Activated CD4-positive, alpha-beta T cell treated with anti-CD3 and anti-CD28 coated beads for 1 hour (primary cell): ENCODE measurements at regions not wholly inside any gene's neighbourhood (a gene's known extent, or its start where the extent isn't known, plus 50 kb on each side); places are given as distances from the start of the nearest gene placed in this dataset.
"Not testable (repeated sequence)": the region's sequence is repeated elsewhere in the genome, so short reads cannot be mapped to it uniquely, and the experiment has no call there.

Experiments used
- DNase-seq: peaks from one replicate; pipeline ENCODE4 v3.0.0-alpha.2; 2020

DNA sequence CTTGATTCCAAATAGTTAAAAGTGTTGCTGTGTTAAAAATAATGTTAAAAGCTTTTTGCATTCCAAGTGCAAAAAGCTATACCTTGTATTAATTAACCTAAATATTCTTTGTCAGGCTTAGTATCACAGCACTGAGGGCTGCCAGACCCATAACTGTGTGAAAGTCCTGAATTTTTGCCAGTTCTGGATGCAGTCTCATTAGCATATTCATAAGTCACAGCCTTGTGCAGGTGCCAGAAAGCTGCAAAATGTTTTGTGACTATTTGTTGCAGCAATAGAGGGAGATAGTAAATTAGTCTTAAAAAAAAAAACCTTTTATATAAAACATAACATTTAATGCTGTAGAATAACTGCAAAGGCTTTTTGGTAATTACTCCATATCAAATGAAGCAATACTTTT is 56.6 kb downstream of the SLITRK1 start:
- no peak for DNase-seq

DNA sequence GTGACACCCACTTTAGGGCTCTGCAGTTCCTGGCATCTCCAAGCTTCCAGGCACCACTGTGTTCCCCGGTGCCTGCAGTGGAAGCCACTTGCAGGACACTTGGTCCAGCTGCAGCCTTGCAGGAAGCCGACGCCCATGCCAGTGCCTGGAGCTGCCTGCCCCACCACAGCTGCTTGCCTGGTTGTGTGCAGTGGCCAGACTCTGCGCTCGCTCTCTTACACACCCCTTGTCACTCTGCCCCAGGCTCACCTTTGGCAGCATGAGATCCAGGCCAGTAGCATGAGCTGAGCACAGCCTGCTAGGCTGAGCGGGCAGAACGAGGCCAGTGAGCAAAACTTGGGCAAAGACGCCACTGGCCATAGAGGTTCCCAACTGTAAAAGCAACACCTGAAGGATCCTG is 57.7 kb downstream of the SLITRK1 start:
- no peak for DNase-seq

DNA sequence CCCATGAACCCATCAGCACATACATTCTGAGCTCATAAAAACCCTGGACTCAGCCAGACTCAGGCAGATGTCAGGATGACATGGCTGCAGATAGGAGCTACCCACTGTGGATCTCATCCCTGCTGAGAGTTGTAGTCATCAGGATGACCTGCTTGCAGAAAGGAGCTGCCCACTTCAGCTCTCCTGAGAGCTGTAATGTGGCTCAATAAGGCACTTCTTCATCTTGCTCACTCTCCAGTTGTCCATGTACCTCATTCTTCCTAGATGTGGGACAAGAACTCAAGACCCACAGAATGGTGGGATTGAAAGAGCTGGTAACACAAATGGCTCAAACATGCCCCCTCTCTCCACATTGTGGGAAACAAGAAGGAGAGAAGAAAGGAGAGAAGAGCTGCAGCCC is 58.2 kb downstream of the SLITRK1 start:
- no peak for DNase-seq

DNA sequence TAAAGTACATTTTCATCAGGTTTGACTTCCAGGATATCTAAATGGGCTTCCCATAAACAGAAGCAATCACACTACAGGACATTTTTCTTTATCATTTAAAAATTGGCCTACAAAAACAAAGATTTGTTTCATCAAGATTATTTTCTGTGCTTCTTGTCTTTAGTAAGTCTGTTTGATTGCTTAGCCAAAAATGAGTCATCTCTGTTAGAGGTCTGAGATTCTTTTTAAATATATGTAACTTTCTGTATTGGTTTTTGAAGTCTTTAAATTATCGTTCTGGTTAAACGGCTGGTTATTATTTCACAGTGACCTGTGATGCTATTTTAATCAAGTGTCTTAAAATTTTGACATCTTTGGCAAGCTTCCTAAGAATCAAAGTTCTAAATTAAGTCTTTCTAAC is 62.7 kb downstream of the SLITRK1 start:
- no peak for DNase-seq

DNA sequence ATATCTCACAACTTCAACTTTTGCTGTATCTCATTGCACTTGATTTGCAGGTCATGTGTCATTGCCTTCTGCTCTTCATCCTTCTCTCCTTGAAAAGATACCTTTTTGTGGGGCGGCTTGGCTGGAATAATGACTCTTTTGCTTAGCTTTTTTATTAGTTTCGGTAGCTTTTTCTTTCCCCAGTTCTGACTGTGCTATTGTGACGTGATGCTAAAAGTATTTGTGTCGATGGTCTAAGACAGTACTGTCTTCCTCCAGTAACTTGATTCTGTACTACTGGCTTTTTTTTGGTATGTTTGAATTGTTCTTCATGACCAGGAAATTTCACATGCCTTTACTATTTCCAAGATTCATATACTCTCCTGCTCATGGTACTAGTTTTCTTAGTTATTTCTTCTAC is 63.1 kb downstream of the SLITRK1 start:
- DNase-seq, result no peak

DNA sequence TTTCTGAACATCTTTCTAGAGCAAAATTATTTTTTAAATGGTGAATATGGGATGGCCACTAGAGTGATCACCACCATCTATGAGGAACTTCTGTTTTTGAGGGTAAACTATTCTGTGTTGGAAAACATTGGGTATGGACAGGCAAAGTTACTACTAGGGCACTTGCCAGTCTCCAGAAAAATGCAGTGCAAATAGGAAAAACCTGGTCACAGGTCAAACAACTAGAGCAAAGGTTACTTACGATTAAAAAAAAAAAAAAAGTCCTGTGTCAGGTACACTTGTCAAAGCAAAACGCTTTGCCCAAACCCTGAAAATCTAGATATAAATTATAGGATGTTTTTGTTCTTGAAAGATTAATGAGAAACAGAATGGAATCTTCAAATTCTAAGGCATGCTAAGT is 66.2 kb downstream of the SLITRK1 start:
- DNase-seq, result no peak

DNA sequence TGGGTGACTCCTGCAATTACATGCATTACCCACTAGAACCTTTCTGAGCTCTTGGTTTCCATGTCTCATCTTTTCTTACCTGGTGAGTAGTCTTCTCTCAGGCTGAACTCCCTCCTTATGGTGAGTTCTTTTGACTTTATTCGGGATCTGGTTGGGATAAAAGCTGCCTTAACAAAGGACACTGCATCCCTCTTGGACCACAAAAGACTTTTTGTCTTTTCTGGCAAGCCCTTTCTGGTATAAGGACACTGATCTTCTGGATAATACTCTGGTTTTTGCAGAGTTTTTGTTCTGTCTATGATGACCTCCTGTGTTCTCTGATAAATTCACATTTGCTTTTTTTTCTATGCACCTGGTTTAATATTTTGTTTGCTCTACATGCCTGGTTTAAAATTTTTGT is 66.7 kb downstream of the SLITRK1 start:
- no peak for DNase-seq

DNA sequence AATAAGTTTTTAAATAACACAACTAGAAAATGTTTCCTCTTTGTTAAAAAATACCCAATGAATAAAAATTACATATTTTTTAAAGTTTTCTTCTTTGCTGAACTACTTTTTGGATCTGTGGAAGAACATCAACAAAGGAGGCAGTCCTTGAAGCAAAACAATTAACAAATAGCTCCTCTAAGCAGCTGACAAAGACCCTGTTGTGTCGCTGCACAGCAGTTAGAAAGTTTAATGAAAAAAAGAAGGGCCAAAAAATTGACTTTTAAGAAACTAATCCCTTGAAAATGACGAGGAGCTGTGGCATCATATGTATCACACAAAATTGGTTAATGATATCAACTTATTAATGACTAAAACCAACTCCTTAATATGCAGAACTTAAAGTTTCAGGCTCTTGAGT is 72.1 kb downstream of the SLITRK1 start:
- DNase-seq, result no peak

DNA sequence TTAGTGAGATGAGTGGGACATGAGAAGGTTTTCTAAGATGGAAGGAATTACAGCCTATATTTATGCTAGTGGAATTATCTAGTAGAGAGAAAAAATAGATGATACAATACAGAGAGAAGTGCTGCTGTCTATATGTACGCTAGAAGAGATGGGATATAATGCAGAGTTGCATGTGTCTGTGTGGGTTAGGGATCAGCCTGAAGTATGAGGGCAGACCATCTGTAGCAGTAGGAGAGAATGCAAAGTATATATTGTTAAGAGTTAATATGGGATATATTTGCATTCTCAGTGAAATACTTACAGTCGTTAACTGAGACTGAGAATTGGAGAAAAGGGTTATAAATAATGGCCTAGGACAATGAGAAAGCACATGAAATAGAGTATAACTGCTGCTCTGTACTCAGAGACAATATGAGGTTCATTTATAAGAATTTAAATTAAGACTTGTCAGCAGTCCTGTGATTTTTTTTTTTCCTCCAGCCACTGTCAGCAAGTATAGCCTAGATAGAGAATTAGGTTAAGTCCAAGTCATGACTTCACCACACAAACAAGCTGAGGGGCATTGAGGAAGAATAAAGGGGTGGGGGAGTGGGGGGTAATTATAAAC is 77.8 kb downstream of the SLITRK1 start:
- no peak for DNase-seq

DNA sequence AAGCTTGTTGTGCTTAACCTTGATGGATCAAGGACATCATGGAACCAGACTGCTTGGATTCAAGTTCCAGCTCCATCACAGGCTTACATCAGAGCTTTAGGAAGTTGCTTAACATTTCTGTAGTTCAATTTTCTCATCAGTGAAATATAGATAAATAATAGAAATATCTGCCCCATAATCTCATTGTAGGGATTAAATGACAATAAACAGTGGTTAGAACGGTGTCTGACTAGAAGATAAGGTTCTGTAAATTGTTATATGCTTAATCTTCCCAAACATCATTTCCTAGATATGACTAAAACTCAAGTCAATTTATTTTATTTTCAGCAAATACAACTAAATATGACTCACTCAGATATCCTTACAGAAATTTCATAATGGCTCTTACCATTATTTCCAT is 83.5 kb downstream of the SLITRK1 start:
- no peak for DNase-seq

DNA sequence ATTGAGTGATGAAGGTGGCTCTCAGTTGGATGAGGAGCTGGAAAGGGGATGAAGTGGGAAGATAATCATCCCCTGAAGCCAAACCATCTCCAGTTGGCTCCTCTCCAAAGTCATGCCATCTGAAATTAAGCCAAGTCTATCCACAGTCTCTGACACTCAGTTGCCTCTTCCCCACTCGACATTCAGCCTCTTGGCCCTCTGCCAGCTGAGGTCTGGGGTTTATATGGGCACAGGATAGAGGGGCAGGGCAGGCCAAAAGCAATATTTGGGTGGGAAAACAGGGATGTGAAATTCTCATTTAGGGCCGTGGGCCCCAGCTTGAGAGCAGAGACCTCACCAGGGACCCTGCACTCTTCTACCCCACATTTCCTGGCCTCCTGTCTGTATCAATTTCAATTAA is 85.9 kb downstream of the SLITRK1 start:
- no peak for DNase-seq

DNA sequence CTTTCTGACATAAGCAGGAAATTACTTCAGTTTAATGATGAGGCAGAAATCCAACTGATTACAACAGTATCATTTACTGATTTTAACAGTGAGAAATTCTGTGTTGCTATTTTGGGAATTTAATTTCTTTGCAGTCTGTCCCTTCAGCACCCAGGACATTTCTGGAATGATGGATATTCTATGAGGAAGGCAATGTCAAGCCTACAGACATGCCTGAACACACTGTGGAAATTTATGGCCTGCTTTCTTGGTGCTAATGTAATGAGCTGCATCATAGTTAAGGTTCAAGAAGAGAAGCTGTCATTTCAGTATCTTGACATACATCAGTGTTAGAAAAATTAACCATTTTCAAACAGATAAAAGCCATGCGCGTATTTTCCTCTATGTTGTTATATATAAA is 87.7 kb downstream of the SLITRK1 start:
- DNase-seq, result no peak

DNA sequence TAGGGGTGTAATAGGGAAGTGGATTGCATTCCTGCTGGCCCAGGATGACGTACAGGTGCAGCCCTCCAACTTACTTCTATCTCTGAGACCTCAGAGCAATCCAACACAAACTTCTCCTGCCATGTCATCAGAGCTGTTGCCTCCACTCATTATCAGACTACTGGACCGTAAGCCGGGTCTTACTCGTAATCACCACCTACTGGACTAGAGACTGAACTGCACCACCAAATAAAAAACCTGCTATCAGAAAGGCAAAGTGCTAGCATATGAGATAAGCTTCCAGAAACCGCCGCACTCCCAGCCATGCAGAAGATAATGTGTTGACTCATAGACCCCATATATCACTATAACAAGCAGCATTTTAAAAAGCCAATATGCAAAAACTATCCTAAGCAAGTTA is 102.0 kb downstream of the SLITRK1 start:
- DNase-seq, result no peak

DNA sequence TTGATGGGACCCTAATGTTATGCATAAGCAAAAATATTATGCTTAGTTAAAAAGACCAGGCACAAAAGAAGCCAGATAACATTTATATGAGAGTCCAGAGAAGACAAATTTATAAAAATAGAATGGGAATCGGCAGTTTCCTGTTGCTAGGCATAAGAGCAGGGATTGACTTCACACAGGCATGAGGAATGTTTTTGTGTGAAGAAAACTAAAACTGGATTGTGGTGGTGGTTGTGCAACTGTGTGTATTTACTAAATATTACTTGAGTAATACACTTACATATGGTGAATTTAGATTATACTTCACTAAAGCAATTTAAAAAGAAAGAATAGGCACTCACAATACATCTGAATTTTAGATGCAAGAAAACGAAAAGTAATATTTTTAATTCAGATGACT is 108.3 kb downstream of the SLITRK1 start:
- DNase-seq, result no peak

DNA sequence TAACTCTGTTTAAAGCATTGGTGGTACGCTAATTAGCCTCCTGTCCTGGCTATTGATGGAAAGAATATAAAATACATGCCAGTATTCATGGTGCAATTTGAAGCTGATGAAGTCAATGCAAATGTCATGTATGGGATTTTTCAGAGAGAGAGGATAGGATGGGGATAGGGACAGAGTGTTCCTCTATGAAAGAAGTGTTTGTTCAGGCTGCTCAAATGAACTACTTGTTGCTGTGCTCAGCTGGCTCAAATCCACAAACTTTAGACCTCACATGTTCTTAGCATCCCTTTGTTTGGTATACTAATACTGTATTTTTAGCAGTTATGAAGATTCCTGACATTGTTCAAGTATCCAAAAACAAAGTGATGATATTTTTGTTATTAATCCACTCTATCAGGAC is 116.5 kb downstream of the SLITRK1 start:
- no peak for DNase-seq

DNA sequence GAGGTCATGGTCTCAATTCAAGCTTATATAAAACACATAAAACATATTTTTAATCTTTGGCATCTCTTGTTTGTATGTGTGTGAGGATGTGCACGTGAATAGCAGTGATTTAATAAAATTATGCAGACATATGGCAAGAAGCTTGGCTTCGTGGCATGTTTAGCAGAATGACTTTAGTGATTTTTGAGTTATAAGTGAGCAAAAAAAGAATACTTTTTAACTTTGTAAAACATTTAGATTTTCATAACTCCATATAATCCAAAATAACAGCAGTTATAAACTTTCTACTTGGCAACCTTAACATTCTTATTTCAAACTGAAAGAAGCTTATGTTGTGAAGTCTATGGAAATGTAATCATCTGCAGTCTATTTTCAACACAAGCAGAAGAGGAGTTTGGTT is 120.6 kb downstream of the SLITRK1 start:
- DNase-seq, result no peak

DNA sequence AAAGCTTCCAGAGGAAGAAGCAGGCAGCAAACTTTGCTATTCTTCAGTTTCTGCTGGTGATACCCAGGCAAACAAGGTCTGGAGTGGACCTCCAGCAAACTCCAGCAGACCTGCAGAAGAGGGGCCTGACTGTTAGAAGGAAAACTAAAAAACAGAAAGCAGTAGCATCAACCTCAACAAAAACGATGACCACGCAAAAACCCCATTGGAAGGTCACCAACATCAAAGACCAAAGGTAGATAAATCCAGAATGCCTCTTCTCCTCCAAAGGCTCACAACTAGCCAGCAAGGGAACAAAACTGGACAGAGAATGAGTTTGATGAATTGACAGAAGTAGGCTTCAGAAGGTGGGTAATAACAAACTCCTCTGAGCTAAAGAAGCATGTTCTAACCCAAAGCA is 127.1 kb downstream of the SLITRK1 start:
- not testable (repeated sequence) for DNase-seq

DNA sequence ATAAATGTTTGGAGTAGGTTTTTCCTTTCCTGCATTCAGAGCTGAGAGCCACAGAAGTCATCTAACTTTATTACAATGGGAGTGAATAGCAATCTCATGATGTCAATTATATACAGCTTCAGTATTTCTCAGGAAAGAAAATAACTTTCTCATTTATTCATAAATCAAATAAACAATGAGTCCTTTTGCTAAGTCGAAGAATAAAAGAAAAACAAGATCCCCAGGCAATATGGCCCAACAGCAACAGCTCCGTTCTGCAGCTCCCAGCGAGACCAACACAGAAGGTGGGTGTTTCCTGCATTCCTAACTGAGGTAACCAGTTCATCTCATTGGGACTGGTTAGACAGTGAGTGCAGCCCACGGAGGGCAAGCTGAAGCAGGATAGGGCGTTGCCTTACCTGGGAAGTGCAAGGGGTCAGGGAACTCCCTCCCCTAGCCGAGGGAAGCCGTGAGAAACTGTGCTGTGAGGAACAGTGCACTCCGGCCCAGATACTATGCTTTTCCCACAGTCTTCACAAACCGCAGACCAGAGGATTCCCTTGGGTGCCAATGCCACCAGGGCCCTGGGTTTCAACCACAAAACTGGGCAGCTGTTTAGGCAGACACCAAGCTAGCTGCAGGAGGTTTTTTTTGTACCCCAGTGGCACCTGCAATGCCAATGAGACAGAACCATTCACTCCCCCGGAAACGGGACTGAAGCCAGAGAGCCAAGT is 128.2 kb downstream of the SLITRK1 start:
- DNase-seq, result no peak

DNA sequence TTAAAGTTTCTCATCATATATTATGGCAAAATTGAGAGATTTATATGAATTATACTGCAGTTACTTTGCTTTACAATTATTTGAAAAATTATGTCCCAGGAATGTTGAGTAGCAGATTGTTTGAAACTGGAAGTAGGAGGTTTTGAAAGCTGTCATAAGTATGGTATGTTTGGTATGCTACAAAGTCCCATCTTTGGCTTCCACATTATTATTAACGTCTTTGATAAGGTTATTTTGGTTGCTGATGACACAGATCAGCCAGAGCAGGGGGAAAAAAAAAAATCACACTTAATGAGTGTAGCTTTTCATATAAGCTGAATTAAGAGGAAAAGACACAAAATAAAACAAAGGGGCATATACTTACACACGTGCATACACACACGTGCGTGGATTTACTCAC is 130.1 kb downstream of the SLITRK1 start:
- DNase-seq, result no peak

DNA sequence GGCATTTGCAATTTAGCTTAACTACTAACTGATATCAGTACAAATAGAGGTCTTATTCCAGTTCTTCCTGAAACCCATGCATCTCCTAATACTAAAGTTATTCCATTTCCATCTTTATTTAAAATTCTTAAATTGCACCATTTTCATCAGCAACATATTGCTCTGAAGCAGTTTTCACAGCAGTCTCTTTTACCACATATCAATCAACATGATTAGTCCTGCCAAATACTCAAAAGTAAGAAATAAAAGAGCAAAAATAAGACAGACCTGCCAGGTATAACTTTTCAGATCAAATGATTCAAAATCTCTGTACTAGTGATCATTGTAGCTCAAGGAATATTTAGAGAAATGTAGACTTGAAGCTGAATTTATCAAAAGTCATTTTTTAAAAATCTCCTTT is 141.7 kb downstream of the SLITRK1 start:
- DNase-seq, result no peak

DNA sequence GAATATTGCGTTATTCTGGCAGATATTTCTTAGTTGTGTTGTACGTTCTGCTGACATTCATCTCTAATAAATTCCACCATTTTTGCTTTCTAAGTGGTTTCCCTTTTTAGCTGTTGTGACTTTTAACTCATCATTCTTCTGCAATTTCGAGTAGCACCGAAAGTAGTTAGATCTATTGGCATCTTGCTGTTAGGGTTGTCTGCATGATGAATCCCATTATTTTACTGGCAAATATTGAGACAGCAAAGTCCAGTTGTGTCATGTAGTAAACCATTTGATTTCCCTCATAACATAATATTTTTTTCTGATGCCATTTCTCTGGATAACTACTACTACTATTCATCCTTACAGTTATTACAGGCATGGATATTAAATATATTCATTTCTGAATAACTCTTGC is 143.9 kb downstream of the SLITRK1 start:
- no peak for DNase-seq

DNA sequence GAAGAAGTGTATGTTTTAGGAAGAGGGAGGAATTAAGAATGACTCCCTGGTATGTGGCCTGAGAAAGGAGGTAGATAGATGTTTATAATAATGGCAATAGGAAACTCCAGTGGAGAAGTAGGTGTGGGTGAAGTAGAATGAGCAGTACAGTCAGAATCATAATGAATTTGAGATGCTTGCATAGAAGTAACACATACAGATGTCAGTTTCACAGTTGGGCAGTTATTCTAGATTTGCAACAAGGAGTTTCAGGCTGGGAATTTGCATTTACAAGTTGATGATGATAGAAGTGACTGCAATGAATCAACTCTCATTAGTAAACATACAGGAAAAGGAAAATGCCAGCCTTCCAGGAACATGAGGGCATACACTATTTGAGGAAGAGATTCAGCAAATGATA is 149.0 kb downstream of the SLITRK1 start:
- no peak for DNase-seq

DNA sequence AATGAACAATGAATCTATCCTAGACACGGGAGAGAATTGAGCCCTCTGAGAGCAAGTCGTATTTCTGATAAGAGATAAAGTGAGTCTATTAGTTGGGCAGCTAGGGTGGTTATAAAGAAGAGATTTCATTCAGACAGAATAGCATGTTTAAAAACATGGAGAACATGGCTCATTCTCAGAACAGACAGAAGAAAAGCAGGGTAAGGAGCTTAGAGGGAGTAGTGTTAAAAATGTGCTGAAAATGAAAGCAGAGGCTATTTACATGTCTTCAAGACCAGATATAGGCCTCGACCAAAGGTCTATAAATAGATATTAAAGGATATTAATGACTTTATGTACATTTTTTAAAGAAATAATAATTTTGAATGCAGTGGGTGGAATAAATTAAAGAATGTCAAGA is 149.5 kb downstream of the SLITRK1 start:
- no peak for DNase-seq

DNA sequence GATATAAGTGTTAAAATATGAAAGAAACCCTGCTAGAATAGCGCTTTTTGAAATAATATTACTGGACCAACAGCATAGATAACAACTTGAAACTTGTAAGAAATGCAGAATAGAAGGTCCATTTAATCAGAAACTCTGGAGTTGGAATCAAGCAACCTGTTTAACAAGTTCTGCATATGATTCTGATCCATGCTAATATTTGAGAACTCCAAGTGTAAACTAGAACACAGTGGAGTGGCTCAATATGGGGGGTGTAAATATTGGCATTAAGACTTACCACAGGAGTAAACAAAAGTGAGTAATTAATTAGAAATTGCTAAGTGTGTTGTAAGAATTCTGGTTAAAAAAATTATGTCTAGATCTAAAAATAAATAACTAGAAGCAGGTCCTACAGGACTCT is 151.2 kb downstream of the SLITRK1 start:
- no peak for DNase-seq

DNA sequence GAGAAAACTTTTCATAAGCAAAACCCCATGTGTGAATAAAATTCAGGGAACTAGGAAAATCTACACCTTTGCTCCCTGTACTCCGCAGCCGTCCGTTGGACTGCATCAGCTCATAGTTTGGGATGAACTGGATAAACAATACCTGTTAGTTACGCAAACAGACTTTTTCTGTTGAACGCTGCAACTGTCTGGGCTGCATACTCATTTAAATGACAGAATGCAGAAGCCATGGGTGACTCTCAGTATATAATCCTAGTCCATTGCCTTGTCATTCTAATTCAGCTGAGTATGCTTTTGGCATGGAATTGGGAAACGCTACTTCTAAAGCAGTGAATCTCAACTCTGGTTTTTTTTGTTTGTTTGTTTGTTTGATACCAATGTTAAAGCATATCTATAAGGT is 151.6 kb downstream of the SLITRK1 start:
- no peak for DNase-seq
